Esophagus muscularis mucosa (tissue), 4 donors: ENCODE measurements at regions not wholly inside any gene's neighbourhood (a gene's known extent, or its start where the extent isn't known, plus 50 kb on each side); places are given as distances from the start of the nearest gene placed in this dataset.

Experiments used
- DNase-seq: peaks from one replicate; pipeline ENCODE4 v3.0.0-alpha.2; 2017; ENCODE audit errors: extremely low spot score
- H3K27ac ChIP-seq, 4 donors: fragments of 200-600 bp; sonication (generic); replicated peaks in 1 of 4; 1 replicate in 3 of 4; 2 replicates in 1 of 4; pipeline ENCODE4 v1.5.1; 2016 to 2019; ENCODE audit warnings: mild to moderate bottlenecking in 1 of 4
- H3K27me3 ChIP-seq, 4 donors: fragments of 200-600 bp; sonication (generic); one replicate each; pipeline versions ENCODE4 v1.5.1 to v1.6.0; 2016 to 2019
- H3K36me3 ChIP-seq, 4 donors: fragments of 200-600 bp; sonication (generic); one replicate each; pipeline ENCODE4 v1.5.1; 2016 to 2019
- H3K4me1 ChIP-seq, 4 donors: fragments of 200-600 bp; sonication (generic); one replicate each; pipeline ENCODE4 v1.5.1; 2016 to 2019
- H3K4me3 ChIP-seq, 4 donors: fragments of 200-600 bp; sonication (generic); 1 replicate in 2 of 4; 2 replicates in 2 of 4; pipeline ENCODE4 v1.5.1; 2016 to 2019; ENCODE audit warnings: mild to moderate bottlenecking in 4 of 4, moderate library complexity in 1 of 4
- H3K9me3 ChIP-seq, 4 donors: fragments of 200-600 bp; sonication (generic); 1 replicate in 3 of 4; 2 replicates in 1 of 4; pipeline ENCODE4 v1.5.1; 2016 to 2019
- CTCF ChIP-seq, 3 experiments: fragments of 200-600 bp in 2 of 3; fragments of 450-650 bp in 1 of 3; sonication (generic) in 2 of 3; IDR thresholded peaks; one replicate each; pipeline ENCODE4 v1.5.1; 2017 to 2019; ENCODE audit warnings: antibody characterized with exemption in 3 of 3, mild to moderate bottlenecking in 2 of 3, moderate library complexity in 1 of 3
- EP300 ChIP-seq: sonication (generic); formaldehyde crosslinking; IDR thresholded peaks from one replicate; pipeline ENCODE4 v1.6.1; 2017; ENCODE audit warnings: antibody characterized with exemption
- POLR2A ChIP-seq: fragments of 450-650 bp; IDR thresholded peaks from one replicate; pipeline ENCODE4 v1.6.1; 2017; ENCODE audit warnings: antibody characterized with exemption, moderate library complexity, mild to moderate bottlenecking, low read depth
- POLR2AphosphoS5 ChIP-seq, 2 donors: sonication (generic); formaldehyde crosslinking; IDR thresholded peaks; one replicate each; pipeline ENCODE4 v1.6.1; 2017; ENCODE audit warnings: antibody characterized with exemption in 2 of 2
- WGBS: methylation state at CpG from one replicate; pipeline ENCODE4 v1.1.5; 2018; 5-methylcytosine and 5-hydroxymethylcytosine counted together
- intact Hi-C: fragments of 100-400 bp; cut with DNase I; formaldehyde crosslinking; loops from one replicate; pipeline ENCODE4 v1.15.1; 2023

GRCh38 chr12:46711756-46712155, 114.0 kb downstream of the SLC38A4 start:
- WGBS: 81% methylated on average over 3 of the region's 3 CpGs
- TF ChIP-seq POLR2AphosphoS5 (IDR thresholded peaks at IDR 0.05): no peak
- TF ChIP-seq EP300: no peak
- no peak for TF ChIP-seq CTCF (IDR thresholded peaks at IDR 0.05)
- no peak for TF ChIP-seq POLR2A

GRCh38 chr12:46710125-46710743, 115.6 kb downstream of the SLC38A4 start:
- TF ChIP-seq POLR2A: no peak
- no peak for TF ChIP-seq POLR2AphosphoS5 (IDR thresholded peaks at IDR 0.05)
- Histone ChIP-seq H3K36me3 (no peaks in the 10 kb centered on the region), H3K27ac (no peak overlapping the region), H3K9me3 (no peaks in the 10 kb centered on the region), H3K27me3 (no peaks in the 10 kb centered on the region), H3K4me1 (no peaks in the 10 kb centered on the region), H3K4me3 (no peak overlapping the region)
- DNase-seq: no peak
- 95% methylated on average over 9 of the region's 9 CpGs for WGBS
- intact Hi-C loops: no loop called here

More at GRCh38 chr12:46711756-46712155, 114.0 kb downstream of the SLC38A4 start:
- intact Hi-C loops: no loop called here
- H3K27me3 ChIP-seq: no peaks in the 10 kb centered on the region
- H3K4me3 ChIP-seq: no peak overlapping the region
- no peak for DNase-seq
- no peaks in the 10 kb centered on the region for H3K36me3 ChIP-seq
- no peaks in the 10 kb centered on the region for H3K9me3 ChIP-seq
- H3K4me1 ChIP-seq: no peaks in the 10 kb centered on the region
- H3K27ac ChIP-seq: no peak overlapping the region

- no peak overlapping the region for H3K4me3 ChIP-seq
- intact Hi-C loops: no loop called here
- 69% methylated on average over 9 of the region's 9 CpGs for WGBS
- H3K36me3 ChIP-seq: no peaks in the 10 kb centered on the region
- H3K9me3 ChIP-seq: peaks cover 0 to 7% (median 3%) of the 10 kb centered on the region in 4 donors
- TF ChIP-seq POLR2A: no peak
- no peak for TF ChIP-seq CTCF (IDR thresholded peaks at IDR 0.05)
- TF ChIP-seq EP300: no peak
- no peak for TF ChIP-seq POLR2AphosphoS5 (IDR thresholded peaks at IDR 0.05)
- no peaks in the 10 kb centered on the region for H3K4me1 ChIP-seq
- no peaks in the 10 kb centered on the region for H3K27me3 ChIP-seq
- DNase-seq: no peak
- H3K27ac ChIP-seq: no peak overlapping the region
Observed at GRCh38 chr12:46702581-46703344, 123.0 kb downstream of the SLC38A4 start.

GRCh38 chr12:46701356-46701755, 124.4 kb downstream of the SLC38A4 start:
- no peak for DNase-seq
- H3K27me3 ChIP-seq: no peaks in the 10 kb centered on the region
- no peaks in the 10 kb centered on the region for H3K36me3 ChIP-seq
- intact Hi-C loops: no loop called here
- no peaks in the 10 kb centered on the region for H3K4me1 ChIP-seq
- H3K9me3 ChIP-seq: peaks cover 0 to 9% (median 6%) of the 10 kb centered on the region in 4 donors
- TF ChIP-seq EP300 (no peak), POLR2A (no peak), CTCF (IDR thresholded peaks at IDR 0.05) (no peak), POLR2AphosphoS5 (IDR thresholded peaks at IDR 0.05) (no peak)
- H3K4me3 ChIP-seq: no peak overlapping the region
- no peak overlapping the region for H3K27ac ChIP-seq

GRCh38 chr12:46699986-46700385, 125.8 kb downstream of the SLC38A4 start:
- H3K4me1 ChIP-seq: no peaks in the 10 kb centered on the region
- no peak for DNase-seq
- no peak overlapping the region for H3K27ac ChIP-seq
- no peaks in the 10 kb centered on the region for H3K27me3 ChIP-seq
- no peak for TF ChIP-seq CTCF (IDR thresholded peaks at IDR 0.05)
- no peak for TF ChIP-seq EP300
- TF ChIP-seq POLR2AphosphoS5 (IDR thresholded peaks at IDR 0.05): no peak
- TF ChIP-seq POLR2A: no peak
- H3K4me3 ChIP-seq: no peak overlapping the region
- H3K9me3 ChIP-seq: peaks cover 0 to 9% (median 6%) of the 10 kb centered on the region in 4 donors
- no peaks in the 10 kb centered on the region for H3K36me3 ChIP-seq
- intact Hi-C loops: no loop called here
